HepG2 (cell line): ENCODE measurements at regions not wholly inside any gene's neighbourhood (a gene's known extent, or its start where the extent isn't known, plus 50 kb on each side); places are given as distances from the start of the nearest gene placed in this dataset.

Source experiments
- AGO2 ChIP-seq: fragments of 200-400 bp; formaldehyde crosslinking; optimal IDR thresholded peaks from 2 replicates; pipeline ENCODE3; 2017; ENCODE audit warnings: mild to moderate bottlenecking, low read depth, low read length, moderate library complexity
- AKNA ChIP-seq: sonication (generic); formaldehyde crosslinking; IDR thresholded peaks from 2 replicates; pipeline ENCODE4 v1.4.0; 2020; ENCODE audit warnings: missing genetic modification reagents, borderline replicate concordance
- ARNTL ChIP-seq: sonication (generic); formaldehyde crosslinking; IDR thresholded peaks from 2 replicates; pipeline ENCODE4 v1.4.0; 2020; ENCODE audit warnings: mild to moderate bottlenecking, missing genetic modification reagents
- ATF6 ChIP-seq: sonication (generic); formaldehyde crosslinking; conservative IDR thresholded peaks from 2 replicates; pipeline ENCODE4 v1.4.0; 2020; ENCODE audit warnings: missing genetic modification reagents
- CTCF ChIP-seq: sonication (generic); formaldehyde crosslinking; IDR thresholded peaks from 2 replicates; pipeline ENCODE4 v1.5.0; 2020; ENCODE audit warnings: mild to moderate bottlenecking, missing genetic modification reagents, moderate library complexity
- GABPB1 ChIP-seq: IDR thresholded peaks from 2 replicates; pipeline ENCODE4 v1.6.1; 2016; ENCODE audit warnings: mild to moderate bottlenecking, missing genetic modification reagents, moderate library complexity, missing compliant biosample characterization
- GMEB2 ChIP-seq: IDR thresholded peaks from 2 replicates; pipeline ENCODE4 v1.6.1; 2016; ENCODE audit warnings: missing biosample characterization, missing genetic modification reagents, low read depth
- RFX1 ChIP-seq: fragments of 450-650 bp; IDR thresholded peaks from 2 replicates; pipeline ENCODE4 v1.6.1; 2017
- RNF2 ChIP-seq: fragments of 450-650 bp; conservative IDR thresholded peaks from 2 replicates; pipeline ENCODE4 v1.6.1; 2016; ENCODE audit warnings: low read depth
- SAFB2 ChIP-seq: sonication (generic); formaldehyde crosslinking; IDR thresholded peaks from 2 replicates; pipeline ENCODE4 v1.5.1; 2020; ENCODE audit warnings: missing genetic modification reagents, low read depth, mild to moderate bottlenecking, borderline replicate concordance
- ZMYM2 ChIP-seq: sonication (generic); formaldehyde crosslinking; IDR thresholded peaks from 2 replicates; pipeline ENCODE4 v1.8.0; 2022; ENCODE audit warnings: mild to moderate bottlenecking, missing genetic modification reagents
- ZNF224 ChIP-seq: sonication (generic); formaldehyde crosslinking; IDR thresholded peaks from 2 replicates; pipeline ENCODE4 v1.5.0; 2020; ENCODE audit warnings: mild to moderate bottlenecking, missing genetic modification reagents
- ZSCAN29 ChIP-seq: sonication (generic); formaldehyde crosslinking; conservative IDR thresholded peaks from 2 replicates; pipeline ENCODE4 v1.4.0; 2020; ENCODE audit warnings: mild to moderate bottlenecking, missing genetic modification reagents

GRCh38 chr2:16194530-16194929 lies 254.2 kb downstream of the MYCN start:
- TF ChIP-seq RFX1 (no peak), CTCF (CRISPR knock-in tag) (no peak), ATF6 (CRISPR knock-in tag) (no peak), AGO2 (no peak), AKNA (CRISPR knock-in tag) (no peak), GMEB2 (CRISPR knock-in tag) (no peak), ZNF224 (no peak), ZMYM2 (CRISPR knock-in tag) (no peak), SAFB2 (CRISPR knock-in tag) (no peak), ARNTL (no peak), RNF2 (no peak), ZSCAN29 (CRISPR knock-in tag) (no peak), GABPB1 (no peak)
